Muscle layer of colon (tissue), 2 donors: ENCODE measurements at regions not wholly inside any gene's neighbourhood (a gene's known extent, or its start where the extent isn't known, plus 50 kb on each side); places are given as distances from the start of the nearest gene placed in this dataset.

Experiments used
- H3K27ac ChIP-seq: one replicate; pipeline ENCODE4 v1.7.0; 2013; ENCODE audit warnings: low read depth, mild to moderate bottlenecking, low read length, moderate library complexity
- H3K27me3 ChIP-seq, 2 donors: one replicate each; pipeline ENCODE4 v1.7.0; 2013; ENCODE audit warnings: low read length in 2 of 2, mild to moderate bottlenecking in 2 of 2; ENCODE audit not compliant: insufficient read depth in 2 of 2, control insufficient read depth in 1 of 2
- H3K36me3 ChIP-seq: one replicate; pipeline ENCODE4 v1.7.0; 2013; ENCODE audit warnings: mild to moderate bottlenecking, low read length; ENCODE audit not compliant: insufficient read depth
- H3K4me1 ChIP-seq: one replicate; pipeline ENCODE4 v1.7.0; 2013; ENCODE audit warnings: mild to moderate bottlenecking, low read length; ENCODE audit not compliant: insufficient read depth
- H3K4me3 ChIP-seq, 2 donors: one replicate each; pipeline ENCODE4 v1.7.0; 2013; ENCODE audit warnings: low read length in 2 of 2, low read depth in 1 of 2, mild to moderate bottlenecking in 1 of 2, moderate library complexity in 1 of 2
- H3K9ac ChIP-seq: one replicate; pipeline ENCODE4 v1.7.0; 2013; ENCODE audit warnings: low read length
- H3K9me3 ChIP-seq: one replicate; pipeline ENCODE4 v1.7.0; 2013; ENCODE audit warnings: mild to moderate bottlenecking, low read length
- donor health status: abdominal sarcoma.
- donor health status: Adenocarcinoma of cecum.

DNA sequence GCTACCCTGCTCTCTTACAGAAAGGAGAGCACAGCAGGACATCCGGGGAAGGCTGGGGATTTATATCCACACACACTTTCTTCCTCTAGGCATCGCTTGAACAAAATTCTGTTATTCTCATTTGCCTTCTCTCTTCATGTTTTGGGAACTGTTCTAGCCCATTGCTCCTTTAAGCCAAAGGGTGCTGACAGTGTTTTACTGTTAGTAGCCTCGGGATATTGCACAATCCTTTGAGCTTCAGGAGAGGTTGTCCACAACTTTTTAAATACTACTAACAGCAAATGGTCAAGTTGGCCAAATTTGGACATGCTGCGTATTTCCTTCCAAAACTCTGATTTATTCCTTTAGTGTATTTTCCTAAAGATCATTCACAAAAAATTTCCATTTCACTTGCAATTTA lies 579.2 kb upstream of the RGS18 start:
- Histone ChIP-seq H3K27ac (no peak overlapping the region), H3K27me3 (no peaks in the 10 kb centered on the region), H3K9ac (no peak overlapping the region), H3K36me3 (no peaks in the 10 kb centered on the region), H3K4me3 (no peak overlapping the region), H3K4me1 (no peaks in the 10 kb centered on the region), H3K9me3 (no peaks in the 10 kb centered on the region)

DNA sequence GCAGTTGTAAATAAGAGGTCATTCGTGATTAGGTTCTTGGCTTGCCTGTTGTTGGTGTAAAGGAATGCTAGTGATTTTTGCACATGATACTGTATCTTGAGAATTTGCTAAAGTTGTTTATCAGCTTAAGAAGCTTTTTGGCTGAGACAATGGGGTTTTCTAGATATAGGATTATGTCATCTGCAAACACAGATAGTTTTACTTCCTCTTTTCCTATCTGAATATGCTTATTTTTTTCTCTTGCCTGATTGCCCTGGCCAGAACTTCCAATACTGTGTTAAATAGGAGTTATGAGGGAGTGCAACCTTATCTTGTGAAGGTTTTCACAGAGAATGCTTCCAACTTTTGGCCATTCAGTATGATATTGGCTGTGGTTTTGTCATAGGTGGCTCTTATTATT lies 576.1 kb upstream of the RGS18 start:
- no peaks in the 10 kb centered on the region for H3K4me1 ChIP-seq
- H3K4me3 ChIP-seq, result no peak overlapping the region
- H3K27ac ChIP-seq, result no peak overlapping the region
- H3K9ac ChIP-seq, result no peak overlapping the region
- no peaks in the 10 kb centered on the region for H3K9me3 ChIP-seq
- no peaks in the 10 kb centered on the region for H3K27me3 ChIP-seq
- H3K36me3 ChIP-seq, result no peaks in the 10 kb centered on the region

DNA sequence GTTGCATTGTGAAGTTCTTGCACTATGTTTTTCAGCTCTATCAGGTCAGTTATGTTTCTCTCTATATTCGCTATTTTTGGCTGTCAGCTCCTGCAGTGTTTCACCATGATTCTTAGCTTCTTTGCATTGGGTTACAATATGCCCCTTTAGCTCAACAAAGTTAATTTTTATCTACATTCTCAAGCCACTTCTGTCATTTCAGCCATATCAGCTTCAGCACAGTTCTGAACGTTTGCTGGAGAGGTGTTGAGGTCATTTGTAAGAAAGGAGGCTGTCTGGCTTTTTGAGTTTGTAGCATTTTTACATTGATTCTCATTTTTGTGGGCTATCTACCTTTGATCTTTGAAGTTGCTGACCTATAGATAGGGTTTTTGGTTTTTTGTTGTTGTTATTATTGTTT lies 573.2 kb upstream of the RGS18 start:
- H3K4me1 ChIP-seq, result no peaks in the 10 kb centered on the region
- no peaks in the 10 kb centered on the region for H3K27me3 ChIP-seq
- H3K9me3 ChIP-seq, result no peaks in the 10 kb centered on the region
- H3K4me3 ChIP-seq, result no peak overlapping the region
- H3K9ac ChIP-seq, result no peak overlapping the region
- no peak overlapping the region for H3K27ac ChIP-seq
- H3K36me3 ChIP-seq, result no peaks in the 10 kb centered on the region

DNA sequence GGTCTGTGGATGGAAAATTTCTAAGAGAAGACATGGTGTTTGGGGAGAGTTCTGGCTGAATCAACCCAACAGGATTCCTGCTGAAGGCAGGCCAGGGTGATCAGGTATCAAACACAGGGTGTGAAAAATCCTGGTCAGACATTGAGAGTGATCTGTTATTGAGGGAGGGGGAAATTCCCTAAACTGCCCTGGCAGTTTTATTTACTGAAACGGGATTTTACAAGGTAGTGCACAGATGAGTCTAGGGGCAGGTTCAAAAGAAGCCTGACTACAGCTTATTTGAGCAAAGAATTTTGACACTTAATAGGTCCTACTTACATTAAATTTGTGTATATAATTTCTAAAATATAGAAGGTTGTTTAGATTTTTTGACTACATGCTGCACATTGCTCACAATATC lies 569.4 kb upstream of the RGS18 start:
- H3K4me1 ChIP-seq, result no peaks in the 10 kb centered on the region

DNA sequence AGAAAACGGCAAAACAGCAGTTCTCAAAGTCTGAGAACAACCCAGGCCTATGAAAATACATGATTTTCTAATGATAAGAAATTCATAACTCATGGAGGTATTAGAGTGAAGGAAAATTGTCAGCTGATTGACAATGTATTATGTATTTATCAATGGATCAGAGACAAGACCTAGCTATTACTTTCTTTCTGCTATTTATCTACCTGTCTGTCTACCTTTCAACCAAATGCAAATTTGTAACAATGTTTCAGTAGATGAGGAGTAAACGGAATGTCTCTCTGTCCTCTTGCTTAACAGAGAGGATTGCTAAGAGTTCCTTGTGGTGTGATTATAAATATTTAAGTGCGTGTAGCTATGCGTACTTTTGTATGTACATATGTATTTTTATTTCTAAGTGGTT lies 568.7 kb upstream of the RGS18 start:
- Histone ChIP-seq H3K4me3 (no peak overlapping the region), H3K27me3 (no peaks in the 10 kb centered on the region), H3K9me3 (no peaks in the 10 kb centered on the region), H3K27ac (no peak overlapping the region), H3K9ac (no peak overlapping the region), H3K36me3 (no peaks in the 10 kb centered on the region), H3K4me1 (no peaks in the 10 kb centered on the region)

More for the DNA sequence above, 569.4 kb upstream of the RGS18 start:
- Histone ChIP-seq H3K27me3 (no peaks in the 10 kb centered on the region), H3K27ac (no peak overlapping the region), H3K4me3 (no peak overlapping the region), H3K9ac (no peak overlapping the region), H3K36me3 (no peaks in the 10 kb centered on the region), H3K9me3 (no peaks in the 10 kb centered on the region)

DNA sequence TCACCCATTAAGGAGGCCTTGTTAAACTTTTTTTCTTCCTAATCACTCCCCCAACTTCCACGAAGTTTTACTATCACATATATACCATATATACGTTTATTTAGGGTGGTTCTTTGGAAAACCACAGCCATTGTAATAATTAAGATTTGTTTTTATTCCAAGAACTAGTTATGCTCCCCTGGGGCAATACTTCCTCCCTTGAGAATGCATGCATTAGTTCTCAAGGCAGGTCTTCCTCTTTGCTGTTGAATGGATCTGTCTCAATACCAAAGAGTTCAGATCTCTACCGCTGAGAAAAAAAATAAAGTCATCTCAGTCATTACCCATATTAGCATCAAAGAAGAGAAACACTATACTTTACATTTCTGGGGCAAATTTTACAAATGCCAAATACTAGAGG lies 567.7 kb upstream of the RGS18 start:
- no peak overlapping the region for H3K27ac ChIP-seq
- no peaks in the 10 kb centered on the region for H3K36me3 ChIP-seq
- H3K4me3 ChIP-seq, result no peak overlapping the region
- H3K9ac ChIP-seq, result no peak overlapping the region
- H3K9me3 ChIP-seq, result no peaks in the 10 kb centered on the region
- H3K27me3 ChIP-seq, result no peaks in the 10 kb centered on the region
- H3K4me1 ChIP-seq, result no peaks in the 10 kb centered on the region

DNA sequence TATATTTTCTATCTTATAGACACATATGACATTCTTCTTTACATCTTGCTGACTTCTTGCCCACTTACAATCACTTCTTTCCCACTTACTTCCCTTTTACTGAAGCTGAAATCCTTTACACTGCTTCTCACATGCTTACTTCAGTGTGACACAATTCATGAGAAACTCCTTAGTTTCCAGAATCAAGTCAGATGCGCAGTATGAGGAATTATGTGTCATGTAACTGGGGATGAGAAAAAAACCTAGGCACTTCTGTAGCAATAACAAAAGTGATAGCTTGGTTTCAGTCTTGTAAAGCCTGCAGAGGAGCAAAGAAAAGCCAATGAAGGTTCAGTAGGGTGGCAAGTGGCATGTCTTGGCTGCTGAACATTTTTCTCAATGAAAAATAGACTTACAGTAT lies 566.2 kb upstream of the RGS18 start:
- Histone ChIP-seq H3K27me3 (no peaks in the 10 kb centered on the region), H3K9me3 (no peaks in the 10 kb centered on the region), H3K36me3 (no peaks in the 10 kb centered on the region), H3K9ac (no peak overlapping the region), H3K4me1 (no peaks in the 10 kb centered on the region), H3K4me3 (no peak overlapping the region), H3K27ac (no peak overlapping the region)

DNA sequence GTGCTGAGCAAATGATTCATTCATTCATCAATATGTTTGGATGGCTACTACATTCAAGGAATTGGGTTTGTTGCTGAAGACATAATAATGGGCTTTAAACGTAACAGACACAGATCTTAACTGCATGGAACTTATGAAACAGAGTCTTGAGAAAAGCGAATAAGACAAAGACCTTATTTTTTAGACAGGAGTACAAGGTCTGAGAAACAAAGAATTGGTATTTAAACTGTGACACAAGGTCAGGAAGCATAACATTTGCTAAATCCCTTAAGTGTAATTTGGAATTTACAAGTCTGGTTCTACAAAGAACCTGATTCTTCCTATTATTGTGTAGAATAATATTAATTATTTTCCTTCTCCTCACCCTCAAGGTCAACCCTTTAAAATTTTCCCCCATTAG lies 565.4 kb upstream of the RGS18 start:
- Histone ChIP-seq H3K9me3 (no peaks in the 10 kb centered on the region), H3K4me3 (no peak overlapping the region), H3K4me1 (no peaks in the 10 kb centered on the region), H3K9ac (no peak overlapping the region), H3K36me3 (no peaks in the 10 kb centered on the region), H3K27ac (no peak overlapping the region), H3K27me3 (no peaks in the 10 kb centered on the region)

DNA sequence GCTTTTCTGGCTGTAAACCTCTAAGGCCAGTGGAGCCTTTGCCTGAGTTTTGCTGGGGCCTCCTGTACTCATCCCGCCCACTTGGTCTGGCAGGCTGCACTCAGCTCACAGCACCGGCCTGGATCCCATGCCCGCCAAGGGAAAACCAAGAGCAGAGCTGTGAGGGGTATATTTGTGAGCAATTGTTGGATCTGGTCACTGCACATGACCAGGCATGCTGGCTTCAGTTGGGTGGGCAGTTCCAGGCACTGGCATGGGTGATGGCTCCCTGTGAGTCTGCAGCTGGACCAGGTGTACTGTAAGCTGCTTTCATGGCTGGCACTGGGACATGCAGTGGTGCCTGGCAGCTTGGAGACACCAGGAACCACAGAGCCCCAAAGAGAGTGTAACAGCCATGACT lies 563.1 kb upstream of the RGS18 start:
- Histone ChIP-seq H3K4me1 (no peaks in the 10 kb centered on the region), H3K9ac (no peak overlapping the region), H3K27ac (no peak overlapping the region), H3K4me3 (no peak overlapping the region), H3K27me3 (no peaks in the 10 kb centered on the region), H3K9me3 (no peaks in the 10 kb centered on the region), H3K36me3 (no peaks in the 10 kb centered on the region)

DNA sequence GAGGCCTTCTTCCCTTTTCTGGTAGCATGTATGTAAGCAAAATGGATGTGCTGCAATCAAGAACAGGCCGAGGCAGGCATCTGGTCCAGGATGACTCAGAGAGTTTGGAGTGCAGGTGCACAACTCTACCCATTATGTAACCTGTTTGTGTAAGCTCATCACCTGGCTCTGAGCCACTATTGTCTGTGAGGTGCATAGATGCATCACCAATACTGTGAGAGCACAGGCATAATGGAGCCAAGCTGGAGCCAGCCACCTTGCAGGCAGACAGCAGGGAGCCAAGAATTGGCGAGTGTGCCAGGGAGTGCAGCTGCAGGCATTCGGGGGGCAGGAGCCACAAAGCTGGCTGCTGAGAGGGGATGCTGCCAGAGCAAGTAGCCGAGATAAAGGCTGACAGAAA lies 549.9 kb upstream of the RGS18 start:
- no peak overlapping the region for H3K9ac ChIP-seq
- no peak overlapping the region for H3K4me3 ChIP-seq
- H3K36me3 ChIP-seq, result no peaks in the 10 kb centered on the region
- no peaks in the 10 kb centered on the region for H3K27me3 ChIP-seq
- no peaks in the 10 kb centered on the region for H3K4me1 ChIP-seq
- no peak overlapping the region for H3K27ac ChIP-seq
- no peaks in the 10 kb centered on the region for H3K9me3 ChIP-seq

DNA sequence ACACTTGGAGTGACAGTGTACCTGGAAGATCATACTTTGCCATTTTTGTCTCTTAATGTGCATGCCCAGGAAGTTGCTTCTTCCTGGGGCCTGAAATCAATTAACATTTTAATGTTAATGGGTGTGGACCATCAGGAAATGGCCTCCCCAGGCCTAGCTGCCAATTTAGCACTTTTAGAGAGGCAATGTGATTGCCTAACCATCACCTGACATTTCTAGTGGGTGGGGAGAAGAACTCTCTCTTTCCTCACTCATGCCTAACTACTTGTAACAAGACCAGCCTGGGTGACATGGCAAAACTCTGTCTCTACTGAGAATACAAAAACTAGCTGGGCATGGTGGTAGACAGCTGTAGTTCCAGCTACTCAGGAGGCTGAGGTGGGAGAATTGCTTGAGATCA lies 549.0 kb upstream of the RGS18 start:
- no peak overlapping the region for H3K27ac ChIP-seq
- H3K4me1 ChIP-seq, result no peaks in the 10 kb centered on the region
- no peak overlapping the region for H3K4me3 ChIP-seq
- H3K9me3 ChIP-seq, result no peaks in the 10 kb centered on the region
- no peaks in the 10 kb centered on the region for H3K36me3 ChIP-seq
- no peaks in the 10 kb centered on the region for H3K27me3 ChIP-seq
- no peak overlapping the region for H3K9ac ChIP-seq

DNA sequence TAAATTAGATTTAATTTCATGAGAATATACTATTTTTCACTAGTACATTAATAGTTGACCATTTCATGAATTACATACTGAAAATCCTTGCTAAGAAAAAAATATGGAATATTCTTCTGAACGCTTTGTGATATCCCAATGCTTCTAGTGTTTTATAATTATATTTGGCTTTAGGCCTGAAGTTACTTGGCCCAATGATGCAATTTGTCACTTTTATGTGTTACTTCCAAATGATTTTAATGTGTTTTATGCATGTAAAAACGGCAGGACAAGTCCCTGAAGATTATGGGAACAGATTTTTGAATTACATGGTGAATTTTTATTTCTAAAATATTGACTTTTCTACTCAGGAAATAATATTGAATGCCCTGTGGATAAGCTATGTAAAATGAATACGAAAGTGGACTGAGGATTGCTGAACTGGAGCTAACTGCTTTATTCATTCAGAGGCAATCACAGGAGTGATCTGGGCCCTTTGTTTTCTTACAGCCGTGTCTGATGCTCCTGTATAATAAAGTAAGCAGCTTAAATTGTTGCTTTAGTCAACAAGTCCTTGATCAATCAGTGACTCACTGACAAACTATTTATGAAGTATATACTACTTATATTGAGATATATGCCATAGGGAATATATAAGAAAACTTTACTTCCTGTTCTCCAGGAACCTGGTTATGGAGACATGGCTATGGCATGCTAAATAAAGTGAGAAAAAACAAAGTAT lies 543.0 kb upstream of the RGS18 start:
- Histone ChIP-seq H3K4me1 (no peaks in the 10 kb centered on the region), H3K27me3 (no peaks in the 10 kb centered on the region), H3K9me3 (no peaks in the 10 kb centered on the region)

More for the DNA sequence above, 543.0 kb upstream of the RGS18 start:
- Histone ChIP-seq H3K36me3 (no peaks in the 10 kb centered on the region), H3K9ac (no peak overlapping the region), H3K27ac (no peak overlapping the region), H3K4me3 (no peak overlapping the region)
